ENCODE measurements at regions not wholly inside any gene's neighbourhood (a gene's known extent, or its start where the extent isn't known, plus 50 kb on each side); places are given as distances from the start of the nearest gene placed in this dataset.

DNA sequence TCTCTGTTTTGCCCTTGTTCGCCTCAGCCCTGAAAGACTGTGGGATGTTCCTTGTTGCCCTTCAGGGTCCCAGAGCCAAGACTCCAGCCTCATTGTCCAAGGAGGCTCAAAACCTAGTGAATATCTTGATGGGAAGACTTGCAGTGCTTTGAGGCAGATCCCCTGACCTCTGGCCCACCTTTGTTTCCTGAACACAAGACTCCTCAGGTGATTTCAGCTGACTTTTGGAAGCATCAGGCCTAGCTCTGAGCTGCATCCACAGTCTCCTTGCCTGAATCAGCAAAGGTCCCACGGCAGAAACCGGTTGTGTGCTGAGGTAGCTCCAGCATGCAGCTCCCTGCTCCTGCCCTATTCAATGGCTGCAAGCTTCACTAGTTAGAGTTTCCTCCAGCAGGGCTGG, 159.3 kb upstream of the B3GAT1 start:
- Histone ChIP-seq H3K4me3 (replicated peaks in 1 of 2; ENCODE audit: low read depth in 1 of 2, low read length in 2 of 2) (no peak overlapping the region), H3K4me2 (ENCODE audit: low read length) (no peak overlapping the region), H3K4me1 (ENCODE audit: control insufficient read depth in 1 of 2, insufficient read depth in 2 of 2, low read length in 2 of 2) (no peaks in the 10 kb centered on the region), H3K36me3 (ENCODE audit: control insufficient read depth in 1 of 2, insufficient read depth in 2 of 2, low read length in 2 of 2) (no peaks in the 10 kb centered on the region), H2AFZ (ENCODE audit: low read depth, low read length, poor library complexity, severe bottlenecking) (no peak overlapping the region), H3K9me3 (ENCODE audit: control insufficient read depth in 1 of 2, insufficient read depth in 1 of 2, low read depth in 1 of 2, low read length in 2 of 2) (no peaks in the 10 kb centered on the region), H4K20me1 (ENCODE audit: insufficient read depth) (no peaks in the 10 kb centered on the region), H3K9me2 (ENCODE audit: insufficient read depth) (no peaks in the 10 kb centered on the region), H3K9ac (ENCODE audit: low read length) (no peak overlapping the region), H3K27me3 (ENCODE audit: insufficient read depth, low read length) (no peaks in the 10 kb centered on the region), H3K79me2 (ENCODE audit: insufficient read depth, low read length) (no peaks in the 10 kb centered on the region), H3K27ac (ENCODE audit: low read depth, low read length) (no peak overlapping the region)
- ATAC-seq, result no peak
- ChIA-PET POLR2A (no interaction called here), RAD21 (ENCODE audit: low non-redundant PET in 1 of 2, low total read pairs in 2 of 2, uncharacterized antibody in 2 of 2, unreplicated experiment in 2 of 2) (no interaction called here), CTCF (no interaction called here)
- DNase-seq (ENCODE audit: low read depth, low spot score), result no peak
- intact Hi-C loops (cut with micrococcal nuclease), result loop anchor here (10.0 kb wide), 1 partner anchor 316 kb away; the partner anchor contains the start of genes ACAD8 and THYN1
- BruUV-seq (replicated peaks), result no TSS peak
- TF ChIP-seq ATF3 (IDR thresholded peaks at IDR 0.05) (no peak), CEBPB (IDR thresholded peaks at IDR 0.05; ENCODE audit: low read depth) (no peak), SRF (IDR thresholded peaks at IDR 0.05; ENCODE audit: low read depth) (no peak), ZBTB33 (IDR thresholded peaks at IDR 0.05; ENCODE audit: extremely low read depth, insufficient replicate concordance, low read length) (no peak), JUND (IDR thresholded peaks at IDR 0.05) (no peak), CTCF (IDR thresholded peaks at IDR 0.05 in 2 of 3, conservative IDR thresholded peaks at IDR 0.05 in 1 of 3; ENCODE audit: borderline replicate concordance in 1 of 3, insufficient read depth in 1 of 3, low read depth in 2 of 3, low read length in 2 of 3) (no peak), TCF7L2 (IDR thresholded peaks at IDR 0.05; ENCODE audit: borderline replicate concordance, extremely low read depth, insufficient read depth, insufficient read length) (no peak), EZH2phosphoT487 (IDR thresholded peaks at IDR 0.05; ENCODE audit: borderline replicate concordance) (no peak), CBX3 (IDR thresholded peaks at IDR 0.05; ENCODE audit: low read depth) (no peak), ZNF274 (IDR thresholded peaks at IDR 0.05; ENCODE audit: low read depth, low read length) (no peak), POLR2A (IDR thresholded peaks at IDR 0.05; ENCODE audit: borderline replicate concordance, extremely low read depth, insufficient read depth, insufficient read length) (no peak)
- TF ChIP-seq, protein P1, sequence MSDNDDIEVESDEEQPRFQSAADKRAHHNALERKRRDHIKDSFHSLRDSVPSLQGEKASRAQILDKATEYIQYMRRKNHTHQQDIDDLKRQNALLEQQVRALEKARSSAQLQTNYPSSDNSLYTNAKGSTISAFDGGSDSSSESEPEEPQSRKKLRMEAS (IDR thresholded peaks at IDR 0.05), result no peak

All from HCT116 (cell line).